Effector CD8-positive, alpha-beta T cell (primary cell): ENCODE measurements at regions not wholly inside any gene's neighbourhood (a gene's known extent, or its start where the extent isn't known, plus 50 kb on each side); places are given as distances from the start of the nearest gene placed in this dataset.

Source experiments
- DNase-seq: peaks from one replicate; lab custom pipeline; 2025; lab: John Stamatoyannopoulos, UW

- DNase-seq, result no peak
Observed at GRCh38 chr10:128221807-128222206, 95.6 kb upstream of the MKI67 start.

- no peak for DNase-seq
Observed at GRCh38 chr10:128222332-128222849, 96.2 kb upstream of the MKI67 start.

- DNase-seq, result no peak
Observed at GRCh38 chr10:128230401-128230800, 104.2 kb upstream of the MKI67 start.

- DNase-seq, result no peak
Observed at GRCh38 chr10:128233422-128233821, 107.2 kb upstream of the MKI67 start.

DNA sequence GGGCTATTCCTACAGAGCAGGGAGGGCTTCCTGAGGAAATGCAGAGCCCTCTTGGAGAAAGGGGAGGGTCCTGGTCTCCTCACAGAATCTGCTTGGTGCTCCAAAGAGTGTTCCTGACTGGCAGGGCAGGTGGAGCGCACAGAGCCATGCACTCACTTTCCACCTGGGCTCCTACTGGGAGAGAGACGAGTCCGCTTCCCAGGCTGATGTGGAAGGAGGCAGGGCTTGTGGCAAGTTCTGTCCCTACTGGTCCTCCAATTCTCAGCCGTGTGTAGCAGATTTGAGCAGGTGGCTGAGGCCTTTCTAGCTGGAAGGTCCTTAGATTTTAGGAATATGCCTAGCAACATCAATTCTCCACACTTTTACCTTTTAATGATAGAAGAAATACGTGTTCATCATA lies 111.5 kb upstream of the MKI67 start:
- no peak for DNase-seq

GRCh38 chr10:128241023-128241422 lies 114.8 kb upstream of the MKI67 start:
- DNase-seq, result no peak

- DNase-seq, result no peak
Observed at GRCh38 chr10:128242641-128243040, 116.4 kb upstream of the MKI67 start.

GRCh38 chr10:128245026-128245425 lies 118.8 kb upstream of the MKI67 start:
- no peak for DNase-seq

GRCh38 chr10:128247576-128247975 lies 121.4 kb upstream of the MKI67 start:
- no peak for DNase-seq

DNA sequence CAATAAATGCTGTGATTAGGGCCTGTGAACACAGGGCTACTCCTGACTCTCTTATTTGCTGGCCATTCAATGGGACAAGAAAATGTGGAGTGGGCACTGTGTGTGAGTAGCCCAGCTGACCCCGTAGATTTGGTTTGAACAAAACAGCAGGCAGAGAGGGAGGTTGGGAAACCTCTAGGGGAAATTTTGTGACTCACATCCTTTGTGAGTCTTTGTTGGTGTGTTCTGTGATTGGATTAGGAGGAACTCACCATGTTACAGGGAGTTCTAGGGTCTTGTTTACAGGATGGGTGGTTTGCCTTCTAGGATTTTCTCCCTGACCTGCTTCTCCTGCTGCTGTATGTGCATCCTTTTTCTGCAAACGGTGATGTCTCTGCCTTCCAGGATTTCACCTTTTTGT lies 128.3 kb upstream of the MKI67 start:
- no peak for DNase-seq

DNA sequence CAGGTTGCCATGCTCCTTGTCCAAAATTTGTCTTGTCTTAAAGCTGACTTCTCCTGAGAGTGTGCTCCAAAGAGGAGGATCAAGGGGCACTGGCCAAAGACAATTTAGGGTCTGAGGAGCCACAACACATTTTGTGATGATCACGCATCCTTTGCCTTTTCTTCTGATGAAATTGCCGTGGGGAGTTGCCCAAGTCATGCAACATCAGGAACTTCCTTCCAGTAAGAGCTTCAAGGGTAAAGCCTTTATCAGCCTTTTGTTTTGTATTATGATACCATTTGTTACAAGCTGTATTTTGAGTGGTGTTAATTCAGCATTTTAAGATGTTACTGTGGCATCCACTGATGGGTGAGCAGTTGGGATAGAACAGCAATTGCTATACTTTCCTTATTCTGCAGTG lies 131.2 kb upstream of the MKI67 start:
- no peak for DNase-seq

DNA sequence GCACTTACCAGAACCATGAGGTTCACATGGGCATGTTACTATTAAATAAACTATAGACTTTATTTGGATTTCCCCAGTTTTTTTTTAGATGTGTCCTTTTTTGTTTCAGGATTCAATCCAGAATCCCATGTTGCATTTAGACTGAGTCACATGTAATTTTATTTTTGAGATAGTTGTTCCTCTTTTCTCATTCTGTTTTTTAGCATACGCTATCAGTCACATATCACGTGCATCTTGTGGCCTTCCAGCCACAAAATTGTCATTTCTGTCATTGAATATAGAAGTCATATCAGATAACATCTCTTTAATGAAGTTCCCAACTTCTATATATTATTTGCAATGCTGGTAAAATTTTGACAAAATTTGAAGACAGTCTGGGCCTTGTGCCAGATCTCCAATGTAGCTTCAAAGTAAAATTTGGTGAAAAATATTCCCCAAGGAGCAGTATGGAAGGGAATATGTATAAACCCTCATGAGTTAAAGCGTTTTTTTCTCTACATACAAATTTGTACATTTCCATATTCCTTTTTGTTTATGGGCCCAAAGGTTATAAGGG lies 132.3 kb upstream of the MKI67 start:
- no peak for DNase-seq

DNA sequence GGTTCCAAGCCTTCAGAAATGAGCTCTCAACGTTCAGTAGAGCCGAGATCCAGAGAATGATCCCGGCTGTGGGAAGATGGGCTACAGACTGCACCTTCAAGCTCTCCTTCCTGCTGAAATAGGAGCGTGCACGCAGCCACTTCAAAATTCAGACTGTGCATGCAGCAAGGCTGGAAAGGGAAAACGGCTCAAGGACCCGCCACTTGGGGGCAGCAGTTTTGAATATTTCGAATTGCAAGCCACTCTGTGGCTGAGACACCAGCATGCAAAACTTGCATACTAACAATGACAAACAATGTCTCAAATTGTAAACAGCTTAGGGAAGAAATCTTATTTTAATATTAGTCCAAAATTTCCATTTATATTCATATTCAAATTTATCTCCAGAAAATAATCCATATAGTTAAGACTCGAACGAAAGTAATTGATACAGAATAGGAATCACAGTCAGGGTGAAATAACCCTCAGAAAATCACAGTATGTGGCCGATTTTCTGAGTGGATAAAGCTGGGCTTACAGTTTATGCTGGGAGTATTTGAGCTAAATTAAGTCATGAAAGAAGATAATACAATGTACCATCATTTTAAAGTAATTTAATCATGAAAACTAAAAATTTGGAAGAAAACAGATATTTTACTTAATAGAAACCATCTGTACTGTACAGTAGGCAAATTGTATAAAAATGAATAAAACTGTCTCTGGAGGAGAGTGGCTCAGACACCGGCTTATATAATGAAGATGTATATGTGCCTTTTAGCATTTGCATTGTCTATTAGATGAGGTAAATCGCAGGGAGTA lies 137.9 kb upstream of the MKI67 start:
- DNase-seq, result no peak

- DNase-seq, result no peak
Observed at GRCh38 chr10:128265596-128265995, 139.4 kb upstream of the MKI67 start.

DNA sequence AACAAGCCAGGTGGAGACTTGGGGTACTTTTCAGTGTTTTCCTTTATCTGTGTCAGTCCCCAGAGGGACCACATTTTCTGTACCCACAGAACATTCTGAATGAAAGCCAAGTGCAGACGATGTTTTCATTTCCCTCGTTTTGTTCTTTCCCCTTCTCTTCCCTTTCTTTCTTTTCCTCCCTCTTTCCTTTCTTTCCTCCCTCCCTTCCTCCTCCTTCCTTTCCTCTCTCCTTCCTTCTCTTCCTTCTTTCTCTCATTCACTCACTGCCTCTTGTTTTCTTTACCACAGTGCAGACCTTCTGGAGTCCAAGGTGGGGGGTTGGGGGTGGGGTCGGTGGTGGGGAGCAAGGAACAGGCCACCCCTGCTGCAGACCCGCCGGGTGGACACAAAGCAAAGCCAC lies 141.4 kb upstream of the MKI67 start:
- no peak for DNase-seq

- DNase-seq, result no peak
Observed at GRCh38 chr10:128268015-128268722, 141.9 kb upstream of the MKI67 start.

DNA sequence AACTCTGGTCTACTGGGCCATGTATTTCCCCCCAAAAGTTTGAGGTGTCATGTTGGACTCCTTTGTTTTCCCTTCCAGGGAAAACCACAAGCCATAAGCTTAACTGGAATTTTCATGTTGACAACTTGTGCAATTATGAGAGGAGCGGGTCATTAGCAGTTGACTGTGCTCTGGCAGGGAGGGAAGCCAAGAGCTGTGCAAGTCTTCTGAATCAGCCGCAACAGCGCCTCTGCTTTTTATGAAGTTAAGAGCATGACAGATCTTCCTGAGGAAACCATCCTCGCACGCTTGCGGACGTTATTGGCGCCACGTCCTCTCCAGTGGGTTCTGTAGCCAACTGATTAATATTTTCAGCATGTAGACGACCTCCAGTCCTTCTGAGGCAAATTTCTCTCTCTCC lies 148.7 kb upstream of the MKI67 start:
- DNase-seq, result no peak

- no peak for DNase-seq
Observed at GRCh38 chr10:128275388-128276177, 149.4 kb upstream of the MKI67 start.

GRCh38 chr10:128277267-128277840 lies 151.1 kb upstream of the MKI67 start:
- no peak for DNase-seq

DNA sequence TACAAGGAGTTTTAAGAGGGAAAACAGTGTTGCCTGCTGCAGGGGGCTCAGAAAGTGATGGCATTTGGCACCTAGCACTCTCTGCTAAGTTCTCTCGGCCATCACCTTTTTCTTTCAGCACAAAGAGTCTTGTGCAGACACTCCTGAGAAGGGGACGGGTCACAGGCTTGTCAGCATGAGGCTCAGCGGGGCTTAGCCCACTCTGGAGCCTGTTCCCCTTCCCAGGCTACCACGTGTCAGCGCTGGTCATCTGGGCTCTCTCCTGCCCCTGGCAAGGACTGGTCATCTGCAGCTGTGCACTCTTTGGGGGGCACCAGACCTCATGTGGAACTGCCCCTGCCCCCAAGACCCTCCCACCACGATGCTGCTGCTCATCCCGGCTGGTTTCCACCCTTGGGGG lies 152.1 kb upstream of the MKI67 start:
- DNase-seq, result no peak

- DNase-seq, result no peak
Observed at GRCh38 chr10:128280271-128280670, 154.0 kb upstream of the MKI67 start.

DNA sequence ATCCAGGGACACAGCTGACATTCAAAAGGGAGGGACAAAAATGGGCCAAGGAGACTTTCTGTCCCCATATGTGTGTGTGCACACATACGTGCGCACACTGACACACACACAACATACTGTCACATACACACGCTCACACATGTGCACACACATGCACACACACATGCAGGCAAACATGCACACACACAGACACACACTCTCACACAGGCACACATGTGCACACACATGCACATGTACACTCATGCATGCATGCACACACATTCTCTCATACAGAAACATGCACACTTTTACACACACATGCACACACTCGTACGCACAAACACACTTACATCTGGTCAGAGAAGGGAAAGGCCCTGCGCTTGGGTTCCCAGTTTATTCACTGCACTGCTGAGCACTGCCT lies 155.1 kb upstream of the MKI67 start:
- no peak for DNase-seq
